HG03521 (cell line): ENCODE measurements at regions not wholly inside any gene's neighbourhood (a gene's known extent, or its start where the extent isn't known, plus 50 kb on each side); places are given as distances from the start of the nearest gene placed in this dataset.
"Not testable (repeated sequence)": the region's sequence is repeated elsewhere in the genome, so short reads cannot be mapped to it uniquely, and the experiment has no call there.

ENCODE experiments used
- ATAC-seq: cut with Tn5 transposase; IDR thresholded peaks from one replicate; pipeline ENCODE4 v1.9.1; 2021; ENCODE audit warnings: mild to moderate bottlenecking, moderate library complexity; ENCODE audit not compliant: unreplicated experiment

GRCh38 chr10:27347827-27348207, 107.2 kb upstream of the ACBD5 start:
- not testable (repeated sequence) for ATAC-seq

- peak; percentile 74 for ATAC-seq
These were observed 104.9 kb upstream of the ACBD5 start for GRCh38 chr10:27345455-27345920.

- peak; percentile 13 for ATAC-seq
These were observed 104.2 kb upstream of the ACBD5 start for GRCh38 chr10:27344568-27345454.

GRCh38 chr10:27341001-27341400, 100.4 kb upstream of the ACBD5 start:
- ATAC-seq, result no peak

GRCh38 chr10:27335246-27335645, 94.6 kb upstream of the ACBD5 start:
- ATAC-seq, result not testable (repeated sequence)

- ATAC-seq, result no peak
These were observed 89.5 kb upstream of the ACBD5 start for GRCh38 chr10:27330074-27330473.

GRCh38 chr10:27328946-27329345, 88.3 kb upstream of the ACBD5 start:
- ATAC-seq, result no peak

- not testable (repeated sequence) for ATAC-seq
These were observed 86.2 kb upstream of the ACBD5 start for GRCh38 chr10:27326748-27327147.

- no peak for ATAC-seq
These were observed 79.3 kb upstream of the ACBD5 start for GRCh38 chr10:27319752-27320431.

GRCh38 chr10:27319139-27319538, 78.5 kb upstream of the ACBD5 start:
- not testable (repeated sequence) for ATAC-seq

- ATAC-seq, result not testable (repeated sequence)
These were observed 74.5 kb upstream of the ACBD5 start for GRCh38 chr10:27315082-27315481.

- not testable (repeated sequence) for ATAC-seq
These were observed 73.0 kb upstream of the ACBD5 start for GRCh38 chr10:27313586-27313985.

- ATAC-seq, result no peak
These were observed 72.3 kb upstream of the ACBD5 start for GRCh38 chr10:27312854-27313253.

- ATAC-seq, result not testable (repeated sequence)
These were observed 71.2 kb upstream of the ACBD5 start for GRCh38 chr10:27311809-27312208.

GRCh38 chr10:27298522-27298850, 57.9 kb upstream of the ACBD5 start:
- ATAC-seq, result not testable (repeated sequence)

- no peak for ATAC-seq
These were observed 57.4 kb upstream of the ACBD5 start for GRCh38 chr10:27297844-27298521.

GRCh38 chr10:27296285-27296684, 55.7 kb upstream of the ACBD5 start:
- not testable (repeated sequence) for ATAC-seq

GRCh38 chr10:27291253-27291895, 50.8 kb upstream of the ACBD5 start:
- peak; percentile 88 for ATAC-seq
